SW480 (cell line): ENCODE measurements at regions not wholly inside any gene's neighbourhood (a gene's known extent, or its start where the extent isn't known, plus 50 kb on each side); places are given as distances from the start of the nearest gene placed in this dataset.

Experiments used
- DNase-seq: peaks from one replicate; pipeline ENCODE4 v3.0.0-alpha.2; 2016; ENCODE audit warnings: low spot score

- DNase-seq, result no peak
Measured at GRCh38 chr2:133720429-133720828, 152.2 kb upstream of the NCKAP5 start.

DNA sequence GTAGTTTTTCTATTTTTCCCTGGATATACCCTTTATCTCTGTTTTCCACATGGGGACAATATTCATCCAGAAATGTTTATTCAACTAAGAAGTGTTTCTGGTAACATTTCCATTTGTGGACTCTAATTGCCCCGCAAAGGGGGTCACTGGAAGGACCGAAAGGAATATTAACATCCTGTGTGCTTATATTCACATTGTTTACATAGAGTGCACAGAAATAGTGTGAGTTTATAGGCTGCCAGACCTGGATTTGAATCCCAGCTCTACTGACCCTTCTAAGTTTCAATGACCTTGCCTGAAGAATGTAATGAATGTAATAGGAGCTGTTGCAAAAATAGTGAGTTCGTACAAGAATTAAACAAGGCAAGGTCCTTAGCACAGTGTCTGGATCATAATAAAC, 152.9 kb upstream of the NCKAP5 start:
- no peak for DNase-seq

DNA sequence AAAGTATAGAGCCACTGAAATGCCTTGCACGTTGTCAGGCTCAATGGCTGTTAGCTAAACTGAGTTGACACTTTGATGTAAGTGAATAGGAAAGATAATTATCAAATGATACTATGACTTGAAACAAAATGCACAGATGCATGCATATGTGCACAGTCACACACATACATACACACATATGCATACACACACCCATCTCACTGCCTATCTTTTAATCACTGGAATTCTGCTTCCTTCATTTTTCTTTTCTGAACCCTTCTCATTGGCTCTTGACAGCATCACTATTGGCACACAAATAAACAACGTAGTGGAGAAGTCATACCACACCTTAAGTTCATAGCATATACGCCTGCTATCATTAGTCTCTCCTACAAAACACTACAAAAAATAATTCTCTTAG, 154.9 kb upstream of the NCKAP5 start:
- DNase-seq, result no peak

- no peak for DNase-seq
Measured at GRCh38 chr2:133726973-133727372, 158.7 kb upstream of the NCKAP5 start.

DNA sequence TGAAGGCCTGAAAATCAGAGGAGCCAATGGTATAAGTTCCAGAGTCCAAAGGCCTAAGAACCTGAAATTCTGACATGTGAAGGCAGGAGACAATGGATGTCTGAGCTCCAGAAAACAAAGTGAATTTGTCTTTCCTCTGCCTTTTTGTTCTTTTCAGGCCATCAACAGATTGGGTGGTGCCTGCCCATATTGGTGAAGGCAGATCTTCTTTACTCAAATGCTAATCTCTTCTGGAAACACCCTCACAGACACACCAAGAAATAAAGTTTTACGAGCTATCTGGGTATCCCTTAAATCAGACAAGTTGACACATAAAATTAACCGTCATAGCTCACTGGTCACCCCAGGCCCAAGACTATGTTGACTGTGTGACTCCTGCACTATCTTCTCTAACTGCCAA, 163.8 kb upstream of the NCKAP5 start:
- no peak for DNase-seq

DNA sequence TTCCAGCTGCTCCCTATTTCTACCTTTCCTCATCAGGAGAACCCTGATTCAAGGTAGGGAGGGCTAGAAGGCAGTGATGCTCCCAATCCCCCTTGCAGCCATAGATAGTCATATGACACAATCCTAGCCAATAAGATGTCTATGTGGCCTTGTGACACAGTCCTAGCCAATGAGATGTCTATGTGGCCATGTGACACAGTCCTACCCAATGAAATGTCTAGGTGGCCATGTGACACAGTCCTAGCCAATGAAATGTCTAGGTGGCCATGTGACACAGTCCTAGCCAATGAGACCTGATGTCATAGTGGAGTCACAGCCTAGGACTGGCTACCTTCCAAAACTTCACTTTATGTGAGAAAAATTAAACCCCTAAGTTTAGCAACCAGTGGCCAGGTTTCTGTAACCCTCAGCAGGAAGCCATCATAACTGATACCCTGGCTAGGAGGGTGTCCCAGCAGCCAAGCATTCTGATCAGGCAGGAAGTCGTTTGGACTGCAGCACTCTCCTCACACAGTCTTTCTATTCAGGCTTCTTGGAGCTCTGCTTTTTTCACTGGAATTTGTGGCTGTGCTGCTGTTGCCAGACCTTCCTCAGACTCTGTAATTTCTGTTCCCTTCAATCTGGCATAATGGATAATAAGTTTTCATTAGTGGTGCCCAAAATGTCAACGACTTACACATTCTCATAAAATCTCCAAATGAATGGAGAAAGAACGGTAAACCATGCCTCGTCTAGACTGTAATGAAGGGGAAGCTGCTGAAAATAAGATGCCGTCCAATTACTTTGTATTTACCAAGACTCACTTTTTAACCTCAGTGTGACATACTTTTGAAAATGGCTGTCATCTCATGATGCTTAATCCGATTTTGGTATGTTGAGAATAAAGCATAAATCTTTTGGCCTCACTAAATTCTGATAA, 165.0 kb upstream of the NCKAP5 start:
- DNase-seq, result no peak

GRCh38 chr2:133733901-133734255, 165.6 kb upstream of the NCKAP5 start:
- no peak for DNase-seq

DNA sequence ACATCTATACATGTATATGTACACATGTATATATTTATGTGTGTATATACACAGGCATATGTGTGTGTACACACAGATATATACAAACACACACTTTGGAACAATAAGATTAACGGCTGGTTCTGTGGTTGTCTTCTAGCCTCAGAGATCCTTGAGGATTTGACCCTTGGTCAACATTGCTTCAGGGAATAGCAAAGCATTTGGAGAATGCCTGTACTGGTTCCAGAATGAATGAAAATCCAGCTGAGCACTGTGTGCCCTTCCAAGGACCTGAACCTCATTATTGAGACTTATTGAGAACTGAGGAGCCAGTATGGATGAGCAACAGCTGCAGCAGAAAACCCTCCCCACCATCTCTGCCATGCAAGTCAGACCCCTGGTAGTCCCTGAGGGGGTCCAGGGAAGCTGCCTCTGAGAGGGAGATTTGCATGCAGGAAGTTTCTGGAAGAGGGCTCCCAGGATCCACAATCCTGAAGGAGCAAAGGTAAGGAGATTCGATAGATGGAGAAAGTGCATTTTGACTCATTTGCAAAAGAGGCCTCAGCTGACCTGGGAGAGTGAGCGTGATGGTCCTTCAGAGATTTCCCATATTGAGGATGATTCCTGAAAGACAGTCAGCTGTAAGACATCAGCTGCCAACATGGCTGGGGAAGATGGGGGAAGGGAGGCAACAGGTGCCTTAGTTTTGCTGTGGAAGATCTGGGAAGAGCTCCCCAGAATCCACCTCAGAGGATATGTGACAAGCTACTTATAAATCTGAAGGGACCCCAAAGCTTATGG, 166.6 kb upstream of the NCKAP5 start:
- no peak for DNase-seq

DNA sequence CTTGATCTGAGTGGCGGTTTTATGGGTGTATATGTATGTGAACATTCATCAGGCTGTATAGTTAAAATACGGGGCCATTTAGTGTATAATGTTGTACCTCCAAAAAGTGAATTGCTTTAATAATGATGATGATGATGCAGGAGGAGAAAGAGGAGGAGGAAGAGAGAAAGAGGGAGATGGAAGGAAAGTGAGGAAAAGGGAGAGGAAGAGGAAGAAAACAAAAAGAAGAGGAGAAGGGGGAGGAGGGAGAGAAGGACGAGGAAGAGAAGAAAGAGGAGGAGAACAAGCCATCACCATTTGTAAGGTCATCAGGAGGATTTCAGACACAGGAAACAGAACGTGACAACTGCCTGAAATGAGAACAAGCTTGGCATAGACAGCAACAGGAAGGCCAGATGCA, 168.4 kb upstream of the NCKAP5 start:
- no peak for DNase-seq

GRCh38 chr2:133737242-133737993, 169.2 kb upstream of the NCKAP5 start:
- no peak for DNase-seq

DNA sequence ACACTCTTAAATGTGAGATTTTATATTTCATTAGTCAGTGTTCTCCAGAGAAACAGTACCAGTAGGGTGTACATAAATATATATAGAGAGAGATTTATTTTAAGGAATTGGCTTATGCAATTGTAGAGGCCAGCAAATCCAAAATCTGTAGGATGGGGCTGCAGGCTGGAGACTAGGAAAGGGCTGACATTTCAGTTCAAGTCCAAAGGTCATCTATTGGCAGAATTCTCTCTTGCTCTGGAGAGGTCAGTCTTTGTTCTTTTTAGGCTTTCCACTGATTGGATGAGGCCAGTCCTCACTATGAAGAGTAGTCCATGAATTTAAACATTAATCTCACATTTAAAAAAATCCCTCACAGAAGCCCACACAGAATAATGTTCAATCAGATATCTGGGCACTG, 170.8 kb upstream of the NCKAP5 start:
- no peak for DNase-seq

GRCh38 chr2:133740500-133740899, 172.2 kb upstream of the NCKAP5 start:
- no peak for DNase-seq

GRCh38 chr2:133748007-133748700, 179.9 kb upstream of the NCKAP5 start:
- DNase-seq, result no peak

GRCh38 chr2:133753665-133754064, 185.4 kb upstream of the NCKAP5 start:
- no peak for DNase-seq

- no peak for DNase-seq
Measured at GRCh38 chr2:133755480-133756300, 187.4 kb upstream of the NCKAP5 start.

- no peak for DNase-seq
Measured at GRCh38 chr2:133756833-133757232, 188.6 kb upstream of the NCKAP5 start.

DNA sequence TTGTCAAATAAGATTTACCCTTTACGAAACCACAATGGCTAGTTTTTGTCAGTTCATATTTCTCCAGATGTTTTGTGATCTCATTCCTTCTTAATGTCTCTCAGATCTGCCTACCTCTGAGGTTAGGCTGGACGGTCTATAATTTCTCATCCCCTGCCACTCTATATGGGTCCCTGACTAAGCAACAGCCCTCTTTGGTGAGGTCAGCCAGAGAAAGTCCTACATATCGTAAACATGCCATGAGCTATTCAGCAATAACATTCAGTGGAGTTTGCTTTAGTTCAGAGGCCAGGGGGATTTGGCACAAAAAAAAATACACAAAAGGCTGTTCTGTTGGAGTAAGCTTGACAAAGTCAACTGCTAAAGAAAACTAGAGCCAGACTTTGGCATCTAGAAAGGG, 192.1 kb upstream of the NCKAP5 start:
- DNase-seq, result no peak

GRCh38 chr2:133765658-133766057, 197.4 kb upstream of the NCKAP5 start:
- no peak for DNase-seq

- no peak for DNase-seq
Measured at GRCh38 chr2:133766164-133766832, 198.0 kb upstream of the NCKAP5 start.

DNA sequence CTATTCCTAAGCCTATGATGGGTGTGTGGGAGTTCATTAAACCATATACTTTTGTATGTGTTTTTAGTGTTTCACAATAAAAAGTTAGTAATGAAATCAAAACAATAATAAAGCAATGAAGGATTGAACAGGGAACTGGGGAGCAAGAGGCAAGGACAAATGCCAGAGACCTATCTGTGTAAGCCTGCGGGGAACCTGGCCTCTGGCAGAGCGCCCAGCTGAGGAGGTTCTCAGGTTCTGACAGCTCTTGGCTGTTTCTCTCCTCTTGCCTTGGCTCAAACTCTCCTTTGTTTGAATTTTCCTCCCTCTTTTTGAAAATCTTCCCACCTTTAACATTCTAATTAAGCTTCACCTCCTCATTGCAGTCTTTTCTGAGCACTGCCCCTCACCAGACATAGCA, 200.0 kb upstream of the NCKAP5 start:
- DNase-seq, result no peak
